GM19395 (cell line): ENCODE measurements at regions not wholly inside any gene's neighbourhood (a gene's known extent, or its start where the extent isn't known, plus 50 kb on each side); places are given as distances from the start of the nearest gene placed in this dataset.
A peak's percentile ranks its signal among the peaks of the same experiment; 100 is the strongest.
"Not testable (repeated sequence)": the region's sequence is repeated elsewhere in the genome, so short reads cannot be mapped to it uniquely, and the experiment has no call there.

Experiments
- ATAC-seq: cut with Tn5 transposase; IDR thresholded peaks from one replicate; pipeline ENCODE4 v1.9.1; 2021; ENCODE audit warnings: mild to moderate bottlenecking, moderate library complexity; ENCODE audit not compliant: unreplicated experiment

GRCh38 chr1:58966917-58967740 lies 183.3 kb upstream of the JUN start:
- no peak for ATAC-seq

- peak; percentile 95 for ATAC-seq
These were observed 184.6 kb upstream of the JUN start for GRCh38 chr1:58968360-58968952.

- ATAC-seq: not testable (repeated sequence)
These were observed 185.3 kb upstream of the JUN start for GRCh38 chr1:58969176-58969575.

GRCh38 chr1:58971629-58972140 lies 187.8 kb upstream of the JUN start:
- ATAC-seq: no peak

GRCh38 chr1:58975888-58976287 lies 192.0 kb upstream of the JUN start:
- ATAC-seq: no peak

- ATAC-seq: no peak
These were observed 192.4 kb upstream of the JUN start for GRCh38 chr1:58976294-58976693.

- ATAC-seq: no peak
These were observed 193.8 kb upstream of the JUN start for GRCh38 chr1:58977598-58977997.

- no peak for ATAC-seq
These were observed 194.2 kb upstream of the JUN start for GRCh38 chr1:58978096-58978495.

- no peak for ATAC-seq
These were observed 195.2 kb upstream of the JUN start for GRCh38 chr1:58979086-58979485.

GRCh38 chr1:58979677-58980076 lies 195.8 kb upstream of the JUN start:
- no peak for ATAC-seq

GRCh38 chr1:58981392-58981791 lies 197.5 kb upstream of the JUN start:
- no peak for ATAC-seq

- ATAC-seq: no peak
These were observed 198.6 kb upstream of the JUN start for GRCh38 chr1:58982259-58982998.

GRCh38 chr1:58983162-58983561 lies 199.3 kb upstream of the JUN start:
- ATAC-seq: no peak

- no peak for ATAC-seq
These were observed 199.9 kb upstream of the JUN start for GRCh38 chr1:58983633-58984245.

GRCh38 chr1:58986996-58987767 lies 203.3 kb upstream of the JUN start:
- no peak for ATAC-seq

- no peak for ATAC-seq
These were observed 204.9 kb upstream of the JUN start for GRCh38 chr1:58988752-58989151.

GRCh38 chr1:58989845-58990244 lies 206.0 kb upstream of the JUN start:
- no peak for ATAC-seq

GRCh38 chr1:58991305-58991704 lies 207.5 kb upstream of the JUN start:
- ATAC-seq: no peak

GRCh38 chr1:58992643-58993042 lies 208.8 kb upstream of the JUN start:
- no peak for ATAC-seq

GRCh38 chr1:58993403-58993802 lies 209.6 kb upstream of the JUN start:
- no peak for ATAC-seq
